ENCODE measurements at regions not wholly inside any gene's neighbourhood (a gene's known extent, or its start where the extent isn't known, plus 50 kb on each side); places are given as distances from the start of the nearest gene placed in this dataset.

DNA sequence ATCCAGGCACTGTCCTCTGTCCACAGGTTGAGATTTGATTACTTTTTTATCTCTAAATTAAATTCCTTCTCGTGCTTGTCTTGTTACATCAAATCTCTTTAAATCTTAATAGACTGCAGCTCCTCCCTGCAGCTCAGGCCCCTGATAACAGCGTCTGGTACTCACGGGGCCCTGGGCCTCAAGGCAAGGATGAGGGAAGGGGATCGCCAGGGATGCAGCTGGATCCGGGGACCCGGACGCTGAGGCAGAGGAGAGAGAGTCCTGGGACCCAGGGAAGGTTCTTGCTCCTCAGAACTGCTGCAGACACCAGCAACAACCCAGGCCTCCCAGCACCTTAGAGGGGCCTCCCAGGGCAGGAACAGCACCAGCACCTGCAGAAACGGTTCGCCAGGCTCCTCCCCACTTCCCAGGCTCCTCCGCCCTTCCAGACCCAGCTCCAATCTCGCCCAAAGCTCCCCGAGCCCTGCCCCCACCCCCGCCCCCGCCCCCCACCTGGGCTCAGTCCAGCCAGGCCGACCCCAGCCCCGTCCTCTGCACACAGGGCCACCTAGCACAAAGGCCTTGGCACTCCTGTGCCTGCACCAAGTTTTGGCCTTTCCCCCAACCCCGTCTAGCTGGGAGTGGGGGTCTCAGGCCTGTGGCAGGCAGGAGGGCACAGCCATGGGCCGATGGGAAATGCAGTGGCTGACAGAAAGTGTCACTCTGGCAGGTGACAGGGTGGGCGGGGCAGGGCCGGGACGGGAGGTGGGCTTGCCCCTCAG is 60.3 kb upstream of the GALNT9 start:
- no peak for DNase-seq (ENCODE audit: low read depth)
- no peak overlapping the region for H3K4me3 ChIP-seq (ENCODE audit: low read depth, low read length)
- in situ Hi-C loops (cut with HindIII; ENCODE audit: low sequenced_read_pairs): no loop called here
- TF ChIP-seq, protein P1, sequence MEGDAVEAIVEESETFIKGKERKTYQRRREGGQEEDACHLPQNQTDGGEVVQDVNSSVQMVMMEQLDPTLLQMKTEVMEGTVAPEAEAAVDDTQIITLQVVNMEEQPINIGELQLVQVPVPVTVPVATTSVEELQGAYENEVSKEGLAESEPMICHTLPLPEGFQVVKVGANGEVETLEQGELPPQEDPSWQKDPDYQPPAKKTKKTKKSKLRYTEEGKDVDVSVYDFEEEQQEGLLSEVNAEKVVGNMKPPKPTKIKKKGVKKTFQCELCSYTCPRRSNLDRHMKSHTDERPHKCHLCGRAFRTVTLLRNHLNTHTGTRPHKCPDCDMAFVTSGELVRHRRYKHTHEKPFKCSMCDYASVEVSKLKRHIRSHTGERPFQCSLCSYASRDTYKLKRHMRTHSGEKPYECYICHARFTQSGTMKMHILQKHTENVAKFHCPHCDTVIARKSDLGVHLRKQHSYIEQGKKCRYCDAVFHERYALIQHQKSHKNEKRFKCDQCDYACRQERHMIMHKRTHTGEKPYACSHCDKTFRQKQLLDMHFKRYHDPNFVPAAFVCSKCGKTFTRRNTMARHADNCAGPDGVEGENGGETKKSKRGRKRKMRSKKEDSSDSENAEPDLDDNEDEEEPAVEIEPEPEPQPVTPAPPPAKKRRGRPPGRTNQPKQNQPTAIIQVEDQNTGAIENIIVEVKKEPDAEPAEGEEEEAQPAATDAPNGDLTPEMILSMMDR (IDR thresholded peaks at IDR 0.05; ENCODE audit: low read depth, low read length, missing control alignments): no peak

- in situ Hi-C loops (cut with HindIII; ENCODE audit: low sequenced_read_pairs): no loop called here
- no peak overlapping the region for H3K4me3 ChIP-seq (ENCODE audit: low read depth, low read length)
- no peak for DNase-seq (ENCODE audit: low read depth)
- TF ChIP-seq, protein P1 (IDR thresholded peaks at IDR 0.05; ENCODE audit: low read depth, low read length, missing control alignments): no peak
Measured at GRCh38 chr12:132389026-132389425, 59.6 kb upstream of the GALNT9 start.

DNA sequence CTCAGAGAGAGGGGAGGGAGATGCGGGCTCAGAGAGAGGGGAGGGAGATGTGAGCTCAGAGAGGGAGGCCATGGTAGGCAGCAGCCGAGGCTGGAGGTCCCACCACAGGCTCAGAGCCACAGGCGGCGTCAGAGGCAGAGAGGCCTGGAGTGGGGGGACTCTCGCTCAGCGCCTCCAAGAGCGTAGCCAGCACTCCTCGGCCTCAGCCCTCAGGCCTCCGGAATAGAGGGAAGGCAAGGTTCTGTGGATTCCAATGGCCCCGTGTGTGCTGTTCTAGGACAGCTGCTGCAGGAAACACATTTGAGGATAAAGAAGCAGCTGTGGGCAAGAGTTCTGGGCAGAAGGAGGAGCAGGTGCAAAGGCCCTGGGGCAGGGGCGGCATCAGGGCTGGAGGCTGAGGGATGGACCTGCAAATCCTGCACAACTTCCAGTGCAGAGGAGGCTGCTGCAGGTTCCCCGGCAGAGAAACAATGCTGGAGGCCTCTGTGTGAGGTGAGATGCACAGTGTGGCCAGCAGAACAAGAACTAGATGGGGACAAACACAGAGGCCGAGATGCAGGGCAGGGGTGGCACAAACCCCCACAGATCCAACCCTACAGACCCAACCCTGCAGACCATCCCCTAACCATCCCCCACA is 59.1 kb upstream of the GALNT9 start:
- no peak overlapping the region for H3K4me3 ChIP-seq (ENCODE audit: low read depth, low read length)
- TF ChIP-seq, protein P1 (IDR thresholded peaks at IDR 0.05; ENCODE audit: low read depth, low read length, missing control alignments): no peak
- DNase-seq (ENCODE audit: low read depth): no peak
- in situ Hi-C loops (cut with HindIII; ENCODE audit: low sequenced_read_pairs): no loop called here

DNA sequence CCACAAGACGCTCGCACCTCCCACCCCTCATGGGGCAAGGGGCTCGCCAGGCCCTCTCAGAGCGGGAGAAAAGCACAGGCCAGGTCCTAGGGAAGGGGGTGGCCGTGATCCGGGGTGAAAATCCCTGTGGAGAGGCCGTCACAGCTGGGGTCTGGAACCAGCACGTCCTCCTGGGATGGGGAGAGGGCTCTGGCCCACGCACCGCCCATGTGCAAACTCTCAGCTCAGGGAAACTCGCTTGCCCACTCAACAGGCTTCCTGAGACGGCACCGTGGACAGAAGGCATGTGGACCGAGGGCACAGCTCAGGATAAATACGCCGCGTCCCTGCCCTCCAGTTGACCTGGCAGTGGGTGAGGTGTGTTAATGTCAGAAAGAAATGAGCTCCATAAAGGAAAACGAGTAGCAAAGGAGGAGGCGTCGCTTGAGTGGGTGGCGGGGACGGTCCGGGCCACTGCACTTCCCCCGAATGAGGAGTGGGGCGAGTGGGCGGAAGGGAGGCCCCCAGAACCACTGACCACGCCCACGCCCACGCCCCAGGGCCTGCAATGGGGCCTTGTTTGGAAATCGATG is 57.6 kb upstream of the GALNT9 start:
- in situ Hi-C loops (cut with HindIII; ENCODE audit: low sequenced_read_pairs): no loop called here
- H3K4me3 ChIP-seq (ENCODE audit: low read depth, low read length): no peak overlapping the region
- no peak for DNase-seq (ENCODE audit: low read depth)
- TF ChIP-seq, protein P1 (IDR thresholded peaks at IDR 0.05; ENCODE audit: low read depth, low read length, missing control alignments): no peak

- no peak overlapping the region for H3K4me3 ChIP-seq (ENCODE audit: low read depth, low read length)
- in situ Hi-C loops (cut with HindIII; ENCODE audit: low sequenced_read_pairs): no loop called here
- TF ChIP-seq, protein P1 (IDR thresholded peaks at IDR 0.05; ENCODE audit: low read depth, low read length, missing control alignments): no peak
- no peak for DNase-seq (ENCODE audit: low read depth)
Measured at GRCh38 chr12:132385923-132386751, 56.7 kb upstream of the GALNT9 start.
